Type B pancreatic cell (in vitro differentiated cells): ENCODE measurements at regions not wholly inside any gene's neighbourhood (a gene's known extent, or its start where the extent isn't known, plus 50 kb on each side); places are given as distances from the start of the nearest gene placed in this dataset.

ENCODE experiments used
- DNase-seq: peaks from one replicate; pipeline ENCODE4 v3.0.0; 2021; ENCODE audit warnings: mixed read lengths; ENCODE audit not compliant: unreplicated experiment; ENCODE audit errors: extremely low spot score
- H3K27ac Mint-ChIP-seq: 2 replicates; pipeline ENCODE4 v1.8.0; 2021; ENCODE audit warnings: mild to moderate bottlenecking, mixed read lengths
- H3K27me3 Mint-ChIP-seq: 2 replicates; pipeline ENCODE4 v1.8.0; 2021; ENCODE audit warnings: mixed read lengths
- H3K36me3 Mint-ChIP-seq: 2 replicates; pipeline ENCODE4 v1.8.0; 2021; ENCODE audit warnings: mixed read lengths
- H3K4me1 Mint-ChIP-seq: one replicate; pipeline ENCODE4 v1.8.0; 2021; ENCODE audit warnings: mixed read lengths; ENCODE audit not compliant: unreplicated experiment
- H3K4me3 Mint-ChIP-seq: 2 replicates; pipeline ENCODE4 v1.8.0; 2021; ENCODE audit warnings: mild to moderate bottlenecking, mixed read lengths
- H3K9me3 Mint-ChIP-seq: 2 replicates; pipeline ENCODE4 v1.8.0; 2021; ENCODE audit warnings: mixed read lengths
- TF ChIP-seq, protein P1 (sequence below): fragments of 200-600 bp; sonication (generic); conservative IDR thresholded peaks from 2 replicates; pipeline ENCODE4 v1.5.0; 2021; ENCODE audit warnings: antibody characterized with exemption, mild to moderate bottlenecking

DNA sequence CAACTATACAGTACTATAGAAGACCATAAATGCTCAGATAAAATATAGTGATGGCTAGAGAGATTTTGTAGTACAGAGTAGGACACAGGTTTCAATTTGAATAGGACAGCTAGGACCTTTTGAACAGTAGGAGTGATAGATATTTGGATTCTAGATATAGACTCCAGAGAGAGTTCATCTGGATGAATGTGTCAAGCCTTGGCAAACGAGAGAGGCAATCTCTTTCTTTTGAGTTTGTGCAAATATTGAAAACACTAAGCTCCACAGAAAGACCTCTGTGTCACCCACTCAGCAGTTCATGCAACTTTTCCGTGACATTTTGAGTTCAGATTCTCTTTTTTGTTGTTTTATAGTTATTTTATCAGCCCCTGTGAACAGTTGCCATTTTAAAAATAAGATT lies 834.3 kb upstream of the COBL start:
- H3K27me3 Mint-ChIP-seq, result no peaks in the 10 kb centered on the region

DNA sequence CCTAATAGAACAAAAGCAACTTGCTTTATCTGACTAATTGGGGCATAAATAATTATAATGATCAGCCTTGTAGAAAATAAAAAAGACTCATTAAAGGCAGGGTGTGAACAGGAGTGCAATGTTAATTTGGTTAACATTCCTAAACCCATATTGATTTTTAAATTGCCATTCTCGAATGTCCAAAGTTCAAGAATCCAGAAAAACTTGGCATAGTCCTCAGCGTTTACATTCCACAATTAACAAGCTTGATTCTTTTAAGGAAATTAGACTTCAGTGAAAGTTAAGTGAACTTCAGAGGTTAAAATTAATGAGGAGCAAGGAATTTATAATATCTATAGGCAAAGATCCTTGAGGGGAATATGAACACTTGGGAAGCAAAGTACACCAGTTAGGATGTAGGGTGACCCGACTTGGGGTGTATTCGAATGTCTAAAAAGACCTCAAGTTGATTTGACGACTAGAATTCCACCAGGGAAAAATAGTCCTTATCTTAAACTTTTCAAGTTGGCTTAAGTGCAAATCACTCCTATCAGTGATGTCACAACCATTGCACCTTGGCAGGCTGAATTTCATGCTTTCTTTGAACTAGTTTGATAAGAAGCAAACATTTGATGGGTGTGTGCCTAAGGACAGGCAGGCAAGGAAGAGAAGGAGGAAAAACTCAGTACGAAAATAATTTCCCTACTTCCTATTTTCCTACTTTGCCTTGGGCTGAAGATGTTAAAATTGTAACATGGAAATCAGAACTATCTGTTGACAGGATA lies 830.4 kb upstream of the COBL start:
- H3K4me3 Mint-ChIP-seq, result peak overlapping the region; percentile 28
- no peaks in the 10 kb centered on the region for H3K36me3 Mint-ChIP-seq
- H3K27me3 Mint-ChIP-seq, result no peaks in the 10 kb centered on the region
- no peaks in the 10 kb centered on the region for H3K4me1 Mint-ChIP-seq
- no peak for DNase-seq
- TF ChIP-seq, protein P1, sequence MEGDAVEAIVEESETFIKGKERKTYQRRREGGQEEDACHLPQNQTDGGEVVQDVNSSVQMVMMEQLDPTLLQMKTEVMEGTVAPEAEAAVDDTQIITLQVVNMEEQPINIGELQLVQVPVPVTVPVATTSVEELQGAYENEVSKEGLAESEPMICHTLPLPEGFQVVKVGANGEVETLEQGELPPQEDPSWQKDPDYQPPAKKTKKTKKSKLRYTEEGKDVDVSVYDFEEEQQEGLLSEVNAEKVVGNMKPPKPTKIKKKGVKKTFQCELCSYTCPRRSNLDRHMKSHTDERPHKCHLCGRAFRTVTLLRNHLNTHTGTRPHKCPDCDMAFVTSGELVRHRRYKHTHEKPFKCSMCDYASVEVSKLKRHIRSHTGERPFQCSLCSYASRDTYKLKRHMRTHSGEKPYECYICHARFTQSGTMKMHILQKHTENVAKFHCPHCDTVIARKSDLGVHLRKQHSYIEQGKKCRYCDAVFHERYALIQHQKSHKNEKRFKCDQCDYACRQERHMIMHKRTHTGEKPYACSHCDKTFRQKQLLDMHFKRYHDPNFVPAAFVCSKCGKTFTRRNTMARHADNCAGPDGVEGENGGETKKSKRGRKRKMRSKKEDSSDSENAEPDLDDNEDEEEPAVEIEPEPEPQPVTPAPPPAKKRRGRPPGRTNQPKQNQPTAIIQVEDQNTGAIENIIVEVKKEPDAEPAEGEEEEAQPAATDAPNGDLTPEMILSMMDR, result no peak
- peak overlapping the region; percentile 50 for H3K27ac Mint-ChIP-seq
- no peaks in the 10 kb centered on the region for H3K9me3 Mint-ChIP-seq

More for the DNA sequence above, 834.3 kb upstream of the COBL start:
- TF ChIP-seq, protein P1, result no peak
- Mint-ChIP-seq H3K4me1 (no peaks in the 10 kb centered on the region), H3K9me3 (no peaks in the 10 kb centered on the region), H3K27ac (no peak overlapping the region), H3K36me3 (no peaks in the 10 kb centered on the region), H3K4me3 (no peak overlapping the region)
- no peak for DNase-seq

DNA sequence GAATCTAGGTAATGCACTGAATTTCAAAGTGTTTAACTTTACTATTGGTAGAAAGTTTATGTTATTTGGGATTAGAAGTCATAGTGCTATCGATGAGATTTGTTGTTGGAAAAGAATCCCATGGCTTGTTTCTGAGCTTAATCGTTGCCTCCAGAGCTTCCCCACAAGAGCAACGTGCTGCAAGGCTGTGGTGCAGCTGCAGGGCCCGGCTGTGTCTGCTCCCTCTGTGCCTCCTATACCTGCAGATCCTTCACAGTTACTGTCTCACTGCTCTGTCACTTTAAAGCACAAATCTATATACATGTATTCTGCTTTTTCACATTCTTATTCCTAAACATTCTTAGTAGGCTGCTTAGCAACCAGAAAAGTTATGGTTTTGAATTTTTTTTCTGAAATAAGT lies 826.6 kb upstream of the COBL start:
- Mint-ChIP-seq H3K27ac (no peak overlapping the region), H3K4me1 (no peaks in the 10 kb centered on the region), H3K36me3 (no peaks in the 10 kb centered on the region), H3K27me3 (no peaks in the 10 kb centered on the region), H3K9me3 (peaks cover 2% of the 10 kb centered on the region), H3K4me3 (no peak overlapping the region)
- no peak for DNase-seq
- TF ChIP-seq, protein P1, result no peak

DNA sequence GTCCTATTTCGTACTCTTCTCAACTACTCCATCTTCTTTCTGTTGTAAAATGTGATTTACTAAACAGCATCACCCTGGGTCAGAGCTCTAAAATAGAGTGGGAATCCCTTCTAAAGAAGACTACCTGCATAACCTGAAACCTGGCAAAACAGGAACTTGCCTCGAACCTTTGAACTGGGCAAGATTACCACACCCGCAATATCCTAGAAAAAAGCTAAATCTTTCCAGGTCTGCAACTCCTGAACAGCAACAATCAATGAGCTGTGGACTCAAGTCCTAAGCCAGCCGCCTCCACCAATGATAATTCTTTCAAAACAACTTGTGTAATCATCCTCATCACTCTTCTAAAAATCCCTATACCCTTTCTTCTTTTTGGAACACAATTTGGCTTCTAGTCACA lies 824.2 kb upstream of the COBL start:
- no peaks in the 10 kb centered on the region for H3K4me1 Mint-ChIP-seq
- TF ChIP-seq, protein P1, result no peak
- DNase-seq, result no peak
- H3K27ac Mint-ChIP-seq, result no peak overlapping the region
- peaks cover 4% of the 10 kb centered on the region for H3K27me3 Mint-ChIP-seq
- H3K36me3 Mint-ChIP-seq, result no peaks in the 10 kb centered on the region
- H3K4me3 Mint-ChIP-seq, result no peak overlapping the region
- peaks cover 12% of the 10 kb centered on the region for H3K9me3 Mint-ChIP-seq

DNA sequence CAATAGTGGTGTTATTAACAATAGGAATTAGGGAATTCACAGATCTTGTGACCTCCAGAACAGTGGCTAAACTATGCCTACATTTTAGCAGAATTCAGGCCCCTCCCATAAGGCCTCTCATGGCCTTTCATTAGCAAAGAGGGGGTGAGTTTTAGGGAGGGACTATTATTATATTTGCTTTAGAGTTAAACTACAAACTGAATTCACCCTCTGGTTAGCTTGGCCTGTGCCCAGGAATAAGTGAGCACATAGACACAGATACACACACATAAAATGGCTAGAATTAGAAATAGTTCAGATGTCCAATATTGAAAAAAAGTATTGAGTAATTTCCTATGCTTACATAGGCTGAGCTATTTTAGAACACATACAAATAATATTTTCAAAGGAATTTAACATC lies 818.8 kb upstream of the COBL start:
- H3K27me3 Mint-ChIP-seq, result peaks cover 4% of the 10 kb centered on the region
- H3K27ac Mint-ChIP-seq, result no peak overlapping the region
- no peaks in the 10 kb centered on the region for H3K4me1 Mint-ChIP-seq
- no peaks in the 10 kb centered on the region for H3K36me3 Mint-ChIP-seq
- H3K4me3 Mint-ChIP-seq, result no peak overlapping the region
- DNase-seq, result no peak
- TF ChIP-seq, protein P1, result no peak
- peaks cover 12% of the 10 kb centered on the region for H3K9me3 Mint-ChIP-seq

DNA sequence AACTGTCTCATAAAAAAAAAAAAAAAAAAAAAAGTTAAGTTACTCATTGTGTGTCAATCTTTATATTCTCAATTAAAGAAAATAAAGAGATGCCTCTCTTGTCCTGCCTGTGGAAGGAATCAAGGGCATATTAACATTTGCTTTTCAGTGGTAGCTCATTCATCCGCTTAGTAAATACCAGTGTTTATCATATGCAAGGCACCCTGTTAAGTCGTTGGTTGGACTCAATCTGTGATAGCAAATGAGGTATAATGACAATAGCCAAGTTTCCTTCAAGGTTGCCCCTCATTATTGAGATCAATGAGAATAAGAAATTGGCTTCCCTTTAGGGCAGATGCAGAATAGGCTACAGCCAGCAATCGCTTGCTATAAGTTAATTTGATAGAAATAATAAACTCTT lies 812.7 kb upstream of the COBL start:
- TF ChIP-seq, protein P1, result no peak
- Mint-ChIP-seq H3K9me3 (no peaks in the 10 kb centered on the region), H3K36me3 (no peaks in the 10 kb centered on the region)

More for the DNA sequence above, 812.7 kb upstream of the COBL start:
- no peak for DNase-seq
- Mint-ChIP-seq H3K4me3 (no peak overlapping the region), H3K27me3 (no peaks in the 10 kb centered on the region), H3K27ac (no peak overlapping the region), H3K4me1 (no peaks in the 10 kb centered on the region)
